Fibroblast of mammary gland (primary cell): ENCODE measurements at regions not wholly inside any gene's neighbourhood (a gene's known extent, or its start where the extent isn't known, plus 50 kb on each side); places are given as distances from the start of the nearest gene placed in this dataset.

ENCODE experiments used
- DNase-seq: peaks from one replicate; pipeline ENCODE4 v3.0.0-alpha.2; 2010; ENCODE audit warnings: low read depth
- H3K4me3 ChIP-seq: 2 replicates; pipeline ENCODE4 v1.5.1; 2011; ENCODE audit warnings: low read depth, mild to moderate bottlenecking, low read length, moderate library complexity; ENCODE audit not compliant: control insufficient read depth
- TF ChIP-seq, protein P1 (sequence below): conservative IDR thresholded peaks from 2 replicates; pipeline ENCODE4 v1.5.1; 2011; ENCODE audit warnings: low read depth, low read length, inconsistent platforms; ENCODE audit not compliant: control insufficient read depth, insufficient read depth

DNA sequence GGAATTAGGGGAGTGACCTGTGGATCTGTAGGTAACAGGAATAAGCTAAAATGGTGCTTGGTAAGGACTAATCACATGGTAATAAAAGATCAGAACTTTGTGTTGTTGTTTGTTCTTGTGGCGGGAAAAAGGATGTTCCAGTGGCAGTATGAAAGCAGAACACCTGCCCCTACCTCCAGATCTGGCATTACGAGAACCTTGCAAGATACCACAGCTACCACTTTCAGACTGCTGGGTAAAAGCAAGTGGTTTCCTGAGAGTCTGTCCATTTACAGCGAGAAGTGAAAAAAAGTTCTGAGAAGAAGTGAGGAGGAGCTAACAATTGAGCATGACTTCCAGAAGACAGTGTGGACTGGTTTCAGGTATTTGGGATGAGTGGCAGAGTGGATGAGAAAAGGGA, 252.5 kb downstream of the TLE4 start:
- no peak for DNase-seq
- TF ChIP-seq, protein P1, sequence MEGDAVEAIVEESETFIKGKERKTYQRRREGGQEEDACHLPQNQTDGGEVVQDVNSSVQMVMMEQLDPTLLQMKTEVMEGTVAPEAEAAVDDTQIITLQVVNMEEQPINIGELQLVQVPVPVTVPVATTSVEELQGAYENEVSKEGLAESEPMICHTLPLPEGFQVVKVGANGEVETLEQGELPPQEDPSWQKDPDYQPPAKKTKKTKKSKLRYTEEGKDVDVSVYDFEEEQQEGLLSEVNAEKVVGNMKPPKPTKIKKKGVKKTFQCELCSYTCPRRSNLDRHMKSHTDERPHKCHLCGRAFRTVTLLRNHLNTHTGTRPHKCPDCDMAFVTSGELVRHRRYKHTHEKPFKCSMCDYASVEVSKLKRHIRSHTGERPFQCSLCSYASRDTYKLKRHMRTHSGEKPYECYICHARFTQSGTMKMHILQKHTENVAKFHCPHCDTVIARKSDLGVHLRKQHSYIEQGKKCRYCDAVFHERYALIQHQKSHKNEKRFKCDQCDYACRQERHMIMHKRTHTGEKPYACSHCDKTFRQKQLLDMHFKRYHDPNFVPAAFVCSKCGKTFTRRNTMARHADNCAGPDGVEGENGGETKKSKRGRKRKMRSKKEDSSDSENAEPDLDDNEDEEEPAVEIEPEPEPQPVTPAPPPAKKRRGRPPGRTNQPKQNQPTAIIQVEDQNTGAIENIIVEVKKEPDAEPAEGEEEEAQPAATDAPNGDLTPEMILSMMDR: no peak
- H3K4me3 ChIP-seq: no peak overlapping the region

DNA sequence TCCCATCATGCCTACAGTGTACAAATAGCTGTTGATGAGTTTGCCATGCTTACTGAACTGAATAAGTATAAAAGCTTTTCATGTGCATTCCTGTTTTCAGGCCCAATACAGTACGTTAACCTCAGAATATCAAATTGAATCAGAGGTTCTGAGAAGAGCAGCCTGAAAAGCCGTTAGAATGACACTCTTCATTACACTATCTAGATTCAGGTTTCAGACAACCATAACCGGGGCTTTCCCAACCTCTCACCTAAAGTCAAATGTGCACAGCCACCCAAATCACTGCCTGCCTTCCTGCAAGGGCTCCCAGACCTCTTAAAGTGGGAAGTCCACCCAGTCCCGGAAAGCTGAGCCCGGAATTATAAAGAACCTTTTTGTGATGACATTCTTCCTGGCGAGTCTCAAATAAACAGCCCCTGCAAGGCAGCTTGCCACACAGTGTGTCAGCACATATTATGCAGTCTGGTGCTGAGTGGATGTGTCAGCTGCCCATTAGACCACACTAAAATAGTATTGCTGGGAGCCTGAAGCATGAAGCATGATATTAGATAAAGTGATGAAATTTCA, 245.8 kb downstream of the TLE4 start:
- peak; percentile 3 for DNase-seq
- TF ChIP-seq, protein P1: no peak
- H3K4me3 ChIP-seq: no peak overlapping the region

DNA sequence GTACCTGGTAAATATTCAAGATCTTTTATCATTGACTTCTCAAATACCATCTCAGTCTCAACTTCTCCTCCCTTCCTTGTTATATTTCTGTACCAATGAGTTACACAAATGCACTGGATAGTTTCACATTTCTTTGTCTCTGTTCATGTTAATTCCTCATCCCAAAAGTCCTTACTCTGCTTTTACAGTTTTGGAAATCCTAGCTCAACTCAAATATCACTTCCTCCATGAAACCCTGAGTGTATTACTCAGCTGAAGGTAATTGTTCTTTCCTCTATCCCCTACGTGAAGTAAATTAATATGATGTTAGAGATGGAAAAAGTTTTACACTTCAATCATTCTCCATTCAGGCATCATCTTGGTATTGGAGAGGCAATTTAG, 241.5 kb downstream of the TLE4 start:
- no peak for DNase-seq
- H3K4me3 ChIP-seq: no peak overlapping the region
- TF ChIP-seq, protein P1: no peak

DNA sequence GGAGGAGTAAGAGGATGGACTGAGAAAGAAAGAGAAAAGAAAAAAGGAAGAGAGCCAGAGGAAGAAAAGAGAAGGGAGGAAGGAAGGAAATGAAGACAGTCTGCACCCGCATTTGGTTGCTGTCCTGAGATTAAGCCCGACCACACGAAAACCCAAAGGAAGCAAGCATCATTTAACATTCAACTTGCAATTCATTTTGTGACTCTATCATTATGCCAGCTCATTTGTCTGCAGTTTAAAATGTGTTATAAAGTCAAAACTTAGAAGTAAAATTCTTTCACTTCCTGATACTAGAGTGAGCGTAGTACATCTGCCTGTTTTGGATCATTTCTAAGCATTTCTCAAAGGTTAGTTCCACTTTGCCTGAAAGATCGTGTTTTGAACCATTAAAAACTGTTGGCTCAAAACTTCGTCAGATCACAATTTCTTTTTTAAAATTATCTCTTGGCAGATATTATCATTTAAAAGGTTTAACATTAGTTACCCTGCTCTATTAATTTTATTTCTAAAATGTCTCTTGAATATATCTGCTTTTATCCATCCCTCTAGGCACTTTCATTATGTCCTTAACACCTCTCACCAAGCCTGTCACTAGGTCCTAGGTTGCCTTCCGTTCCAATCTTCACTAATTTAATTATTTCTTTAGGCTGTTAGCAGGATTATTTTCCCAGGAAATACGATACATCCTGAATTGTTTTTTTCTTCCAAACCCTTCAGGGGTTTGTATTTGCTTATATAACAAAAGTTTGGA, 240.9 kb downstream of the TLE4 start:
- H3K4me3 ChIP-seq: no peak overlapping the region
- no peak for DNase-seq

DNA sequence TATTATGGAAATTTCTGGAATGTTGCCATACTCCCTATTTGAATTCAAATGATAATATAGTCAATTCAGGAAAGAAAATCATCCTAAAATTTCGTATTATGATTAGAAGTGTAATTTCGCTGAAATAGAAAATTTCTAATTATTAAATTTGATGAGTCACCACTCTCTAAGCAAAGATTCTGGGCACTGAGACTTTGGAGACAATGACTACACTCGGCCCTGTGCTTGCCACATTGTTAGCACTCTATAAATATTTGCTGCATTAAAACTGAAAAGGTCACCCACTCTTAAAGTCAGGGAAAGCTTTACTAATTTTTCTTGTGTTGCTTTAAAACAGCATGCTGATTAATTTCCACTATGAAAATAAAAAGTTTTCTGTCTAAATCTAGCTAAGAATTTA, 240.3 kb downstream of the TLE4 start:
- TF ChIP-seq, protein P1: no peak
- no peak overlapping the region for H3K4me3 ChIP-seq
- peak; percentile 24 for DNase-seq

More for the DNA sequence above, 240.9 kb downstream of the TLE4 start:
- TF ChIP-seq, protein P1: no peak

DNA sequence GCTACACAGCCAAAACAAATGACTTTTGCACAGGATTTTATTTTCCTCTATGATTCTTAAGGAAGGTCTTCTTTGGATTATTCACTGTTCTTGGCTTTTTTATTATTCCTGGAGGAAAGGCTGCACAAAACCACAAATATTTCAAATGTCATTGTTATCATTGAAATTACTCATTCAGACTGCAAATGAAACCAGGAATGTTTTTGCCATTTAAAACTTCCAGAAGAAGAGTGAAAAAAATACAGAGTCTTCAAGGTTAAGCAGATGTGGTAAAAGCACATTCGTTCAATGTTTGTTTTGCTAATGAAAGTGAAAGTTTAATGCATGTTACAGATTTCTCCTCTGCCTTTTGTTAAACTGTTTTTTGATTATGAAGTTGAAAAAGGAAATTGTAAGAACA, 238.2 kb downstream of the TLE4 start:
- TF ChIP-seq, protein P1: no peak
- no peak overlapping the region for H3K4me3 ChIP-seq
- peak; percentile 78 for DNase-seq
